ENCODE measurements at regions not wholly inside any gene's neighbourhood (a gene's known extent, or its start where the extent isn't known, plus 50 kb on each side); places are given as distances from the start of the nearest gene placed in this dataset.
"Not testable (repeated sequence)": the region's sequence is repeated elsewhere in the genome, so short reads cannot be mapped to it uniquely, and the experiment has no call there.

DNA sequence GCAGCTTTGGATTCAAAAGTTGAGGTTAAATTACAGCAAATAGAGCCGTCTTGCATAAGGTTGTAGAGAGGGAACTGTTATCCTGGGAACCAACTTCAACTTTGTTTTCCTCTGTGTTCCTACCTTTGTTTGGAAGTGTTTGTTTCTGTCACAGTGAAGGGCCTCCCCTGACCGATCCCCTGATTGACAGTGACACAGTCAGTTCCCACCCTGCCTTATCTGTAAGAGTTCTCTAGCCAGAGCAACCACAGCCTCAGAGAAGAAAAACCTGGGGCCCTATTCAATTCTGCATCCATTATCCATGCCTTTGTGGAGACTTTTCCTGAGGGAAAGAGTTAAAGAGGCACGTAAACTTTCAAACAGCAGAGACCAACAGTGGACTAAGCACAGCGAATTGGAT, 90.1 kb downstream of the CRYBB2 start:
- H3K4me2 ChIP-seq (ENCODE audit: low read length); H3K56ac ChIP-seq (ENCODE audit: low read length); H2BK5ac ChIP-seq (ENCODE audit: low read length); H3K4me1 ChIP-seq (ENCODE audit: control insufficient read depth, low read depth, low read length); DNase-seq; H3K79me2 ChIP-seq (ENCODE audit: control insufficient read depth, insufficient read depth, low read length); H3K27me3 ChIP-seq (ENCODE audit: insufficient read depth, low read length, poor library complexity); H2BK120ac ChIP-seq (ENCODE audit: low read depth, low read length); H3K23ac ChIP-seq (ENCODE audit: low read length); H3K27ac ChIP-seq (ENCODE audit: low read depth, low read length); H4K8ac ChIP-seq (ENCODE audit: low read depth, low read length); H3K4me3 ChIP-seq (ENCODE audit: low read length); H3K4ac ChIP-seq (ENCODE audit: low read depth, low read length); H2BK15ac ChIP-seq (replicated peaks; ENCODE audit: low read depth); H2AK5ac ChIP-seq (ENCODE audit: low read length); H3K36me3 ChIP-seq (ENCODE audit: control insufficient read depth, insufficient read depth, low read length); H3K79me1 ChIP-seq (ENCODE audit: low read length); H4K5ac ChIP-seq (ENCODE audit: low read length); H3K9ac ChIP-seq (ENCODE audit: low read length); H3K18ac ChIP-seq (ENCODE audit: low read length): not testable (repeated sequence)
- WGBS (ENCODE audit: extremely low coverage, insufficient coverage, low lambda C conversion rate): no CpG with 5 or more reads among the region's 4 CpGs

DNA sequence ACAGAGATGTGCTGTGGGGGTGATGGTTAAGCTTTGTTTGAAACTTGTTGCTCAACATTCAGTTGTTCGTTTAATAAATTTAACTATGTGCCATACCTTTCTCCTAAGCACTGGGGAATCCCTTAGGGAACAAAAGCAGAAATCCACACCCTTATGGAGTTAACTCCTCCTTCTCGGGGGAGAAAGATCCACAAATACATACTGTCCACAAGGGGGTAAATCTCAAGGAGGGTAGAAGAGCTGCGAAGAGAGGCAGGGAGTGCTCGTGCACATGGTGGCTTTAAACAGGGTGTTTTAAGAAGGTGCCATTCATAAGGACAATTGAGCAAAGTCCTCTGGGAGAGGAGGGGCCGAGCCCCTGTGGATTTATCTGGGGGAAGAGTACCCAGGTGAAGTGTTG, 92.5 kb downstream of the CRYBB2 start:
- not testable (repeated sequence) for H3K4me3 ChIP-seq (ENCODE audit: low read length); H3K36me3 ChIP-seq (ENCODE audit: control insufficient read depth, insufficient read depth, low read length); H3K79me1 ChIP-seq (ENCODE audit: low read length); H3K18ac ChIP-seq (ENCODE audit: low read length); DNase-seq; H2AK5ac ChIP-seq (ENCODE audit: low read length); H3K79me2 ChIP-seq (ENCODE audit: control insufficient read depth, insufficient read depth, low read length); H3K27ac ChIP-seq (ENCODE audit: low read depth, low read length); H3K4ac ChIP-seq (ENCODE audit: low read depth, low read length); H3K4me1 ChIP-seq (ENCODE audit: control insufficient read depth, low read depth, low read length); H3K23ac ChIP-seq (ENCODE audit: low read length); H2BK5ac ChIP-seq (ENCODE audit: low read length); H3K27me3 ChIP-seq (ENCODE audit: insufficient read depth, low read length, poor library complexity); H2BK120ac ChIP-seq (ENCODE audit: low read depth, low read length); H3K9ac ChIP-seq (ENCODE audit: low read length); H3K56ac ChIP-seq (ENCODE audit: low read length); H3K4me2 ChIP-seq (ENCODE audit: low read length); H4K8ac ChIP-seq (ENCODE audit: low read depth, low read length); H4K5ac ChIP-seq (ENCODE audit: low read length); H2BK15ac ChIP-seq (replicated peaks; ENCODE audit: low read depth)
- WGBS (ENCODE audit: extremely low coverage, insufficient coverage, low lambda C conversion rate): no CpG with 5 or more reads among the region's 5 CpGs

DNA sequence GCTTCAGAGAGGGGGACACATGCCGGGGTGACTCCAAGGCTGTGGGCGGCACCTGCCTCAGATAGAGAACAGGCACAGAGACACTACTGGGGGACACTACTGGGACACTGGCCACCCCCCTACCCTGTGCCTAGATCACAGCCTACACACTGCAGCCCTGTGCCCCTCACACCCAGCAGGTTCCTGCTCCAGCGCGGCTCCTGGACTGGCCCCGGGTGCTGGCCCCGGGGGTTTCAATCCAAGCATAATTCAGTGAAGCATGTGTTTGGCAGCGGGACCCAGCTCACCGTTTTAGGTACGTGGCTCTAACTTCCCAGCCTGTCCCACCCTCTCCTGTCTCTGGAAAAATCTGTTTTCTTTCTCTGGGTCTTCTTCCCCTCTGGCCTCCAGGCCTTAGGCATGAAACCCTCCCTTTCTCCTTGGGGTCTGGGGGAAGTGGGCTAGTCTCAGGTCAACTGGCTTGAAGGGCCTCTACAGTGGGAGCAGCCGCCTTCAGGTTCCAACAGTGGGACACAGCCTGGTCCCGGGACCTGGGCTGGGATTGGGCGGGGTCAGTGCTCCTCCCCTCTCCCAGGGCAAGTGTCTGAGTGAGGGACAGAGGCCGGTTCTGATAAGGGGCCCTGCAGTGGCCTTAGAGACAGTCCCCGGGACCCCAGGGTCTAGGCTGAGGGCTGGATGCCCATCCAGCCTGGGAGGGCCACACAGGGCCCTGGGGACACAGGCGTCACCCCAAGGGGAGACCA, 98.8 kb downstream of the CRYBB2 start:
- Histone ChIP-seq H3K79me2 (ENCODE audit: control insufficient read depth, insufficient read depth, low read length) (no peaks in the 10 kb centered on the region), H2BK5ac (ENCODE audit: low read length) (no peak overlapping the region), H3K27ac (ENCODE audit: low read depth, low read length) (no peak overlapping the region), H3K36me3 (ENCODE audit: control insufficient read depth, insufficient read depth, low read length) (no peaks in the 10 kb centered on the region), H3K4me1 (ENCODE audit: control insufficient read depth, low read depth, low read length) (no peaks in the 10 kb centered on the region), H2AK5ac (ENCODE audit: low read length) (no peak overlapping the region), H2BK15ac (replicated peaks; ENCODE audit: low read depth) (no peak overlapping the region), H3K56ac (ENCODE audit: low read length) (no peak overlapping the region), H4K8ac (ENCODE audit: low read depth, low read length) (no peak overlapping the region), H2BK120ac (ENCODE audit: low read depth, low read length) (no peak overlapping the region), H3K4me3 (ENCODE audit: low read length) (no peak overlapping the region), H3K4ac (ENCODE audit: low read depth, low read length) (no peak overlapping the region), H4K5ac (ENCODE audit: low read length) (no peak overlapping the region), H3K18ac (ENCODE audit: low read length) (no peak overlapping the region), H3K4me2 (ENCODE audit: low read length) (no peak overlapping the region), H3K23ac (ENCODE audit: low read length) (no peak overlapping the region), H3K27me3 (ENCODE audit: insufficient read depth, low read length, poor library complexity) (no peaks in the 10 kb centered on the region), H3K79me1 (ENCODE audit: low read length) (no peaks in the 10 kb centered on the region), H3K9ac (ENCODE audit: low read length) (no peak overlapping the region)
- no CpG with 5 or more reads among the region's 15 CpGs for WGBS (ENCODE audit: extremely low coverage, insufficient coverage, low lambda C conversion rate)
- DNase-seq: no peak

DNA sequence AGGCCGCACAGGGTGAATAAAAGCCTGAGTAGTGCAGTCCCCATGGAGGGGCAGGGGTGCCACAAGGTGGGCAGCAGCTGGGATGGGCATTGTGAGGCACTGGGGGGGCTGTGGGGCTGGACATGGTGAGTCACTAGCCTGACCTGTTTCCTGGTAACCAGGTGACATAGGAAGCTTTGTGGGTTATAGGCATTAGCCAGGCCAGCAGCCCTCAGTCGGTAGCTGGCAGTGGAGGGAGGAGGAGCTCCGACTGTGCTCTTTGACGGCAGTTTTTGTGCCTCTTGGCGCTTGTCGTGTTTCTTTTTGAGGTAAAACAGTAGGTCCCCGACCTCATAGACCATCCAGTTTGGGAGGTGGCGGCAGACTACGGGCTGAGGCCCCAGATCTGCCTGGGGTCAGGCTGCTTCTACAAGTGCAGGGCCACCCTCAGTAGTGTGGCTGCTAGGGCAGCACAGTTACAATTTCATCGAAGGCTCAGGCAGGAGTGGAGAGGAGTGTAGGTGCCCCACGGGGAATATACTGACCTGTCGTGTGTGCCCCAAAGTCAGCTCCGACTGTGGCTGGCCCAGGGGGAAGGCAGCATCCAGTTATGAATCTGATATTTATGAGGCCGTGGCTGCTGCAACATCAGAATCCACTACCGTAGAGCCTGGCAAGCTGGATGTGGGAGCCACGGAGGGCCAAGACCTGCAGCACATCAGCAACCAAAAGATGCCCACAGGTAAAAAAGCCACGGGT, 107.7 kb downstream of the CRYBB2 start:
- no CpG with 5 or more reads among the region's 17 CpGs for WGBS (ENCODE audit: extremely low coverage, insufficient coverage, low lambda C conversion rate)
- Histone ChIP-seq H3K9ac (ENCODE audit: low read length) (no peak overlapping the region), H3K36me3 (ENCODE audit: control insufficient read depth, insufficient read depth, low read length) (no peaks in the 10 kb centered on the region), H4K5ac (ENCODE audit: low read length) (no peak overlapping the region), H3K79me2 (ENCODE audit: control insufficient read depth, insufficient read depth, low read length) (no peaks in the 10 kb centered on the region), H3K4me2 (ENCODE audit: low read length) (no peak overlapping the region), H3K27ac (ENCODE audit: low read depth, low read length) (no peak overlapping the region), H3K79me1 (ENCODE audit: low read length) (no peaks in the 10 kb centered on the region), H4K8ac (ENCODE audit: low read depth, low read length) (no peak overlapping the region), H3K23ac (ENCODE audit: low read length) (no peak overlapping the region), H3K4ac (ENCODE audit: low read depth, low read length) (no peak overlapping the region), H2BK120ac (ENCODE audit: low read depth, low read length) (no peak overlapping the region), H3K56ac (ENCODE audit: low read length) (no peak overlapping the region), H2AK5ac (ENCODE audit: low read length) (no peak overlapping the region), H3K27me3 (ENCODE audit: insufficient read depth, low read length, poor library complexity) (no peaks in the 10 kb centered on the region), H2BK15ac (replicated peaks; ENCODE audit: low read depth) (no peak overlapping the region), H2BK5ac (ENCODE audit: low read length) (no peak overlapping the region), H3K4me3 (ENCODE audit: low read length) (no peak overlapping the region), H3K4me1 (ENCODE audit: control insufficient read depth, low read depth, low read length) (no peaks in the 10 kb centered on the region), H3K18ac (ENCODE audit: low read length) (no peak overlapping the region)
- no peak for DNase-seq

GRCh38 chr22:25331050-25331449, 111.6 kb downstream of the CRYBB2 start:
- Histone ChIP-seq H3K27ac (ENCODE audit: low read depth, low read length) (no peak overlapping the region), H4K5ac (ENCODE audit: low read length) (no peak overlapping the region), H3K4me3 (ENCODE audit: low read length) (no peak overlapping the region), H3K4me1 (ENCODE audit: control insufficient read depth, low read depth, low read length) (no peaks in the 10 kb centered on the region), H4K8ac (ENCODE audit: low read depth, low read length) (no peak overlapping the region), H2BK15ac (replicated peaks; ENCODE audit: low read depth) (no peak overlapping the region), H3K4me2 (ENCODE audit: low read length) (no peak overlapping the region), H3K79me1 (ENCODE audit: low read length) (no peaks in the 10 kb centered on the region), H2BK120ac (ENCODE audit: low read depth, low read length) (no peak overlapping the region), H3K18ac (ENCODE audit: low read length) (no peak overlapping the region), H3K79me2 (ENCODE audit: control insufficient read depth, insufficient read depth, low read length) (no peaks in the 10 kb centered on the region), H2BK5ac (ENCODE audit: low read length) (no peak overlapping the region), H3K36me3 (ENCODE audit: control insufficient read depth, insufficient read depth, low read length) (no peaks in the 10 kb centered on the region), H3K4ac (ENCODE audit: low read depth, low read length) (no peak overlapping the region), H2AK5ac (ENCODE audit: low read length) (no peak overlapping the region), H3K56ac (ENCODE audit: low read length) (no peak overlapping the region), H3K27me3 (ENCODE audit: insufficient read depth, low read length, poor library complexity) (no peaks in the 10 kb centered on the region), H3K23ac (ENCODE audit: low read length) (no peak overlapping the region), H3K9ac (ENCODE audit: low read length) (no peak overlapping the region)
- no peak for DNase-seq
- no CpG with 5 or more reads among the region's 4 CpGs for WGBS (ENCODE audit: extremely low coverage, insufficient coverage, low lambda C conversion rate)
